ENCODE measurements at regions not wholly inside any gene's neighbourhood (a gene's known extent, or its start where the extent isn't known, plus 50 kb on each side); places are given as distances from the start of the nearest gene placed in this dataset.
"Not testable (repeated sequence)": the region's sequence is repeated elsewhere in the genome, so short reads cannot be mapped to it uniquely, and the experiment has no call there.

GRCh38 chr22:48289954-48290353 is 1527.5 kb downstream of the TBC1D22A start:
- TF ChIP-seq HNF4A (CRISPR knock-in tag; IDR thresholded peaks at IDR 0.05); ZNF576 (CRISPR knock-in tag; IDR thresholded peaks at IDR 0.05); USF2 (IDR thresholded peaks at IDR 0.05; ENCODE audit: low read depth, low read length); USF2 (CRISPR knock-in tag; IDR thresholded peaks at IDR 0.05; ENCODE audit: borderline replicate concordance); PLRG1 (conservative IDR thresholded peaks at IDR 0.05); SKIL (CRISPR knock-in tag; IDR thresholded peaks at IDR 0.05; ENCODE audit: borderline replicate concordance): not testable (repeated sequence)
- TF ChIP-seq, protein P1, sequence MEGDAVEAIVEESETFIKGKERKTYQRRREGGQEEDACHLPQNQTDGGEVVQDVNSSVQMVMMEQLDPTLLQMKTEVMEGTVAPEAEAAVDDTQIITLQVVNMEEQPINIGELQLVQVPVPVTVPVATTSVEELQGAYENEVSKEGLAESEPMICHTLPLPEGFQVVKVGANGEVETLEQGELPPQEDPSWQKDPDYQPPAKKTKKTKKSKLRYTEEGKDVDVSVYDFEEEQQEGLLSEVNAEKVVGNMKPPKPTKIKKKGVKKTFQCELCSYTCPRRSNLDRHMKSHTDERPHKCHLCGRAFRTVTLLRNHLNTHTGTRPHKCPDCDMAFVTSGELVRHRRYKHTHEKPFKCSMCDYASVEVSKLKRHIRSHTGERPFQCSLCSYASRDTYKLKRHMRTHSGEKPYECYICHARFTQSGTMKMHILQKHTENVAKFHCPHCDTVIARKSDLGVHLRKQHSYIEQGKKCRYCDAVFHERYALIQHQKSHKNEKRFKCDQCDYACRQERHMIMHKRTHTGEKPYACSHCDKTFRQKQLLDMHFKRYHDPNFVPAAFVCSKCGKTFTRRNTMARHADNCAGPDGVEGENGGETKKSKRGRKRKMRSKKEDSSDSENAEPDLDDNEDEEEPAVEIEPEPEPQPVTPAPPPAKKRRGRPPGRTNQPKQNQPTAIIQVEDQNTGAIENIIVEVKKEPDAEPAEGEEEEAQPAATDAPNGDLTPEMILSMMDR (CRISPR knock-in tag; IDR thresholded peaks at IDR 0.05): not testable (repeated sequence)

Data from HepG2 (cell line).